ENCODE measurements at regions not wholly inside any gene's neighbourhood (a gene's known extent, or its start where the extent isn't known, plus 50 kb on each side); places are given as distances from the start of the nearest gene placed in this dataset.

DNA sequence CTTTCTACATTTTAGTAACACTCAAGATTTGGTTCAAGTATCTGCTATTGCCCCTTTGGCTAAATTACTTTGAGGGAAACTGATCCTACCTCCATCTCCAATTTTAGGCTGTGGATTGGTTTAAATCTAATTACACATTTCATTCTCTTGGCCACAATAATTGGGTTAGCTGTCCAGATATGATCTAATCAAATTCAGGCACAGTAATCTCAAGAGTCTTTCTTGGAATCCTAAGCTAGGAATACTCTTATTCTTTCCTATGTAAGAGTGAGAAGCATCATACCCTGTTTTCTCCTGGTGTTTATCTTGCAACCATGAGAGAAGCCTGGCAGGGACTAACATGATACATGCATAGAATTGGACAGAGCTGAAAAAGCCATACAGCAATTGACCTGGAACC is 300.4 kb upstream of the MARCKS start:
- no peak for DNase-seq

DNA sequence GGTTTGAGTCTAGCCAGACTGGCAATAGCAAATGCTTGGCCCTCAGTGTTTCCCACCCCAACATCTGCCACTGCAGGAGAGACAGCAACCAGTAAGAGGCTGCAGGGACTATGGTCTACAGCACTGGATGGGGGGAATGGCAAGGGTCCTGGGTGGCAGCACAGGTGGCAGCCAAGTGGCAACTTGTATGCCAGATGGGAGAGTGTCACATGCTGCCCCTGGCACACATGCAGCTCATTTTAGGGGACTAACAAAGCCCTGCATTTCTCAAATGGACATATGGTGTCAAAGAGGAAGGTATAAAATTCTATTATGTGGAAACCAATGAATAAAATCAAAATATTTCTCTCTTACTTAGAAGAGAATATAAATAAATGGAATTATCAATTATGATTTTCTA is 298.7 kb upstream of the MARCKS start:
- no peak for DNase-seq

DNA sequence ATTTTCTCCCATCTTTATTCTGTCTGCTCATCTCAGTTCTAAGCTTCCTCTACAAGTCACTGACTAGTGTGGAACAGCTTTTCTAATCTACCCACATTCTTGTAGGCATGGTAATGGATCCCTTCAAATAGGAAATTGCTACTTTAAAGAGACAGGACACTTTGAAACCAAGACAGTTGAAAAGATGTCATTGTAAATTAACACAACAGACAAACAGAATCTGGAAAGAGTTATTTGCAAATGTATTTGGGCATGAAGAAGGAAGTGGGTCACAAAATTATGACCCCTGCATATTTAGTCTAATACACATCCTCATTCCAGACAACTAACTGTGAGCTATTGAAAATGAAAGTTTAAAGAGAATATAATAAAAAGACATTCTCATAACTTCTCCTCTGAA is 298.2 kb upstream of the MARCKS start:
- DNase-seq, result no peak

DNA sequence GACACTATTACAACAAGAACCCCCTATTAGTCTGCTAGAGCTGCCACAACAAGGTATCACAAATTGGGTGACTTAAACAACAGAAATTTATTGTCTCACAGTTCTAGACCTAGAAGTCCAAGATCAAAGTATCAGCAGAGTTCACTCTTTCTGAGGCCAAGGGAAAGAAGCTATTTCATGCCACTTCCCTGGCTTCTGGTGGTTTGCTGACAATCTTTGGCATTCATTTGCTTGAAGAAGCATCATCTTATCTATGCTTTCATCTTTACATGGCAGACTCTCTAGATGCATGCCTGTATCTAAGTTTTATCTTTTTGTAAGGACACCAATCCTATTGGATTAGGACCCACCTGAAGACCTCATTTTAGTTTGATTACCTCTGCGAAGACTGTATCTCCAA is 296.8 kb upstream of the MARCKS start:
- no peak for DNase-seq

DNA sequence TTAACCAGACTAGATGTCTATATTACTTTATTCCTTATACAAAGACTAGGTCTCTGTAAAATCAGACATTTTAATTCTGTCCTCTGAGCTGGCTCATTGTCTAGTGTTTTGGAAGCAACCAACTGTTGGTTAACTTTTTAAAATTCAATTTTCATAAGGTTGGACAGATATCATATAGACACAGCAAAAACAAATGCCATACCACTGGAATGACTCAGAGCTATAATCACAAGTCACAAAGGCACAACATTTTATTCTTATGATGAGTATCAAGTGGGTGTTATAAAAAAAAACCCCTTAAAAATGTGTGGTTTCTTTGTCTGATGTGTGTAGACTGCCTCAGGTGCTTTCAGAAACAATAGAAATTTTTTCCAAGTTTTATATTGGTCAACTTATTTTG is 296.2 kb upstream of the MARCKS start:
- DNase-seq, result no peak

DNA sequence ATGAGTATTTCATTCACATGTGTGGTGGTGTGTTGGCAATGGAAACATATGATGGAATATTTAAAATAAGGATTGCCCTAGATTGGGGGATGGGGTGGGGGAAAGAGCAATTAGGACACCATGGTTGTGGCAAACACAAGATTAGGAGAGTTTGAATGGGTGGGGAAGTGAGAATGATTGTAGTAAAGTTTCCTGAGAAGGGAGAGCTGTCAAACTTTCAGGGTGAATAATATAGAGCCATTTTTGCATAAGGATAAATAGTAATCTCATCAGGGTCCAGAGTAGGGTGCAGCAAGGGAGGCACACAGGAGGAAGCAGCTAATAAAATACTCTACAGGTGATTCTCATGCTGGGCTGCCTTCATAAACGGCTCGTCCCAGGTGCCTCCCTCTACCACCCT is 294.9 kb upstream of the MARCKS start:
- no peak for DNase-seq

DNA sequence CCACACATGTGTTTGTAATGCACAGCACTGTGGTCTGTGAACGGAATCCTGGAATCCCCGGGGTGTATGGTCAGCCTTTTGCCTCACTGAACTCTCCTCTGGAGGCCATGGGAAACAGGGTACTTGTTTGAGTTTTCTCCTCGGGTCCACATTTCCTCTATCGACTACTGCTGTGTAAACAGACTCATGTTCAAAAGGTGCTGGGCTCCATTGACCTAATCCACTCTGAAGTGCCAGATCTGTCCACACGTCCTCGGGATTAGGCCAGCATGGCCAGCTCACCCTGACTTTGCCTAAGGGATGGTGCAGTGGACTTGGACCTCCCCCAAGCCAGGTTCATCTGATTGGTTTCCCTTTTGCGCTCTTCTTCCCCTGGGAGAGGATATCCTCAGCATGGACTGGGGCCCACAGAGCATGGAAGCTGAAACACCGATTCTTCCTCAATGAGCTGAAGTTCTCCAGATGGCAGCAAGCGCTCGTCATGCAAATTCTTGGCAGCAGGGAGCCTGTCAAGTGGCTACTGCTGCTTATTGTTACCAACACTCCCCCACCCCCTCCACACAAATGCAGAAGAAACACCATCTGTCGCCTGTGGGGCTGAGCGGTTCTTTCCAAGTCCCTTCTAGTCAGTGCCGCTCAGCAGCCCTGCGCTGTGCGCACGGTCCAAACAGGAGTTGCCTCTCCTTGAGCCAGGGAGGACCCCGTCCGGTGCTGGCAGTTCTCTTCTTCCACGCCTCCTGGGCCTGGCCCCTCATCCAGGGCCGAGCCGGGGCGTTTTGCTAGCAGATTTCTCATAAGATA is 292.6 kb upstream of the MARCKS start:
- DNase-seq, result no peak

DNA sequence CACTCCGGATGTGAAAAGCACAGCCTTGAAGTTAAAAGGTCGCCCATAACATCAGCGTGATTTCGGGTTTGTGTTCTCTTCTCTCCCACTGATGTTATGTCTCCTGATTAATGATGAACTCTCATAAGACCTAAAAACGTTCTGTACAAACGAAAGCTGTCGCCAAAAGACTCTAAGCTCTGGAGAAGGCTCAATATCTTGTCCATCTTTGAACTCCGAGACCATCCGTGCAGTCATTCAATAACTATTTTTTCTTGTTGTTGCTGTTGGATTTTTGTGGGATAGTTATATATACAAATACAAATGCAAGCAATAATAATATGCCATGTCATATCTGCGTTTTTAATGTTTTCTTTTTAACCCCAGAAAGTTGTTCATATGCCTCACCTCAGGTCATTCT is 291.8 kb upstream of the MARCKS start:
- no peak for DNase-seq

DNA sequence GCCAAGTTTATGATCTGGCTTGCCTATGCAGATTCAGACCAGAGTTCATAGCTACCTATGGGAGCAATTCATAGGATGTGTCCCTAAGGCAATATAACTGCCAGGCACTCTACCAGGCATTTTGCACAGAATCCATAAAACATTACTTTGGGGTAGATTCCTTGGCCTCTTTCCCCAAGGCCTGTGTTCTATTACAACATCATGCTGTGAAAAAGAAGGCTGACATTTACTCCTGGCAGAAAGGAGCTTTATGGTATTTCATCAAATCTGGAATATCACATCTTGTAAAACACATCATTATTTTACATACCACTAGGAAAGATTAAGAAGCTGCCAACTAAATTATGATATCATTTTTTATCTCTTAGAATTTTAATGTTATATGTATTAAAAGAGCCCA is 287.0 kb upstream of the MARCKS start:
- no peak for DNase-seq

DNA sequence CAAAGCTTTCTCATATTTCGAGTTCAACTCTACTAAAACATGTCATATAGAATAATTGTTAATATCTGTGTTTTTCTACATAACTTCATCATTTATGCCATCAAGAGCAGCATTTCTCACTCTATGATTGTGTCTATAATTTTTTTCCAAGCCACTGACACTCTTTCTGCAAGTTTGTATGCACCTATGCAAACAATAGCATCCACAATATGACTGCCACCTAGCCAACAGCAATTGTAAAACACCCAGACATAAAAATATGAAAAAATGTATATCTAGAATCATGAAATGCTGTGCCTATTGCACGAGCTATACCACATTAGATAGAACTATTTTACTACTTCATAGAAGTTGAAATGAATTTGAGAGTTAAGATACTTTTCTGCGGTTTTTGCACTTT is 286.5 kb upstream of the MARCKS start:
- no peak for DNase-seq

DNA sequence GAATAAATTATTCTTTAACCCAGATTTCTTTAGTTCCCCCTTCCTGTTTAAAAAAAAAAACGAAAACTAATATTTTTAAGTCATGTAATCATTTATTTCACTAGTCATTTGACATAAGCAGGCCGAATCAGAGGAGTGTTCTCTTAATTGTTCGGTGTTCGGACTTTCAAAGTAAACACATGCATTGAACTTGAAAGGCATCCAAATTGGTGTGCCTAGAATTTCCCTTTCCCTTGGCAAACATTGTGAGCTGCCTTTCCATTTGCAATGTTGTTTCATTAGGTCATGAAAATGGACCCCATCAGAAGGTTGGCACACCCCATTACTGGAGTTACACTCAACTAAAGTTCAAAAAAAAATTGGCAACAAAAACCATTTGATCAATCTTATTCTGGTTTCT is 283.0 kb upstream of the MARCKS start:
- DNase-seq, result no peak

DNA sequence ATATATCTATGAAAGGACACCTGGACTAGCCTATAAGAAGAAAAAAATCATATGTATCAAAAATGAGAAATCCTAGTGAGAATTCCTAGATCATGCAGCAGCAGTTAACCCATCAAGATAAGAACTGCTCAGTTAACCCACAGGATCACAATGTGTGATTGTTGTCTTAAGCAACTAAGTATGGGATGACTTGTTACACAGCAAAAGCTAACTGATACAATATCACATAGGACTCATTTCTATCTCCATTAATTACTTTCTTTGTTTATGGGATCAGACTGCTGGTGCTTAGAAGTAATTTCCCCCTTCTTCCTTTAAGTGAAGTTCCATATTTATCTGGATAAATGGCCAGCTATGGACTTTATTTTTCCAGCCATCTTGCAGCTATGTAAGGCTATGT is 280.8 kb upstream of the MARCKS start:
- DNase-seq, result no peak

DNA sequence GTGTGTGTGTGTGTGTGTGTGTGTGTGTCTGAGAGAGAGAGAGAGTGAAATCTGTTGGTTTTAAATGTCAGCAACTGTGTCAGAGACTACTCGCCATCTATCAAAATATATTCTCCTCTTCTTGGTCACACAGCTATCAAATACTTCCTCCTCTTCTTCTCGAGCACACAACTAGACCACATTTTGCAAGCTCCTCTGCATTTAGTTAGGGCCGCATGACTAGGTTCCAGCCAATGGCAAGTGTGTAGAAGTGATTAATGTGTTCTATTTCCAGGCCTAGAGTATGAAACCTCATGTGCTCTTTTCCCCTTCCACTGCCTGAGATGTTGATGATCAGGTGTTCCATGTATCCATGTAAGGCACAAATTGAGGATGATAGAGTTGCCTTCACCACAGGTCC is 278.5 kb upstream of the MARCKS start:
- no peak for DNase-seq

DNA sequence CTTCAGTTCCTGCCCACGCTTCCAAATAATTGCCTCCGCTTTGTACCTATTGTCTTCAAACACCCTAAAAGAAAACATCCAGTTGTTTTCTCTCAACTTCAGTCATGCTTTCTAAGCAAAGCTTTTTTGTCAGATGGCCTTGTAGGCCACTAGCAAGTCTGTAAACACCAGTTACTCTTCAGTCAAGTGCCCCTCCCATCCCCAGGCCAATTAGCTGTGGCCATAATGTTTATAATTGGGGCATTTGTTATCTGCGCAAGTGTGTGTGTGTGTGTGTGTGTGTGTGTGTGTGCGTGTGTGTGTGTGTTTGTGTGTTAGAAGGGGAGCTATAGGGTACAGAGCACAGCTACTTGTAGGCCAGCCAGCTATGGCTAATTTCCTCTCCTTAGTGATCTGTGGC is 272.4 kb upstream of the MARCKS start:
- no peak for DNase-seq

DNA sequence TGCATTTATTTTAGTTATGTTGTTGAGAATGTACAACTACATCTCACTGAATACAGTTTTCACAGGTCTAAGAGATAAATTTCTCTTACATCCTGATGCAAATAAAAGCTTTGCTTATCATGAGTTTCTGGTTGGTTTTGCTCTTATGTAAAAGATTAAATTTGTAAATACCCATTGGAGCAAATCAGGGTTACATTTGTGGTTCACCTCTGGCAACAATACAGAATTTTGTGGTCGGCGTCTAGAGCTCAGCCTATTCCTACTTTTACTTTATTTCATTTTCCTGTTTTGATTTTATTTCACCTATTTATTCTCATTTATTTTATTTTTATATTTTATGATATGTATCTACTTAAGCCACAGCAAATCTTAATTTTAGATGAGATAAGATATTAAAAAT is 271.9 kb upstream of the MARCKS start:
- no peak for DNase-seq

DNA sequence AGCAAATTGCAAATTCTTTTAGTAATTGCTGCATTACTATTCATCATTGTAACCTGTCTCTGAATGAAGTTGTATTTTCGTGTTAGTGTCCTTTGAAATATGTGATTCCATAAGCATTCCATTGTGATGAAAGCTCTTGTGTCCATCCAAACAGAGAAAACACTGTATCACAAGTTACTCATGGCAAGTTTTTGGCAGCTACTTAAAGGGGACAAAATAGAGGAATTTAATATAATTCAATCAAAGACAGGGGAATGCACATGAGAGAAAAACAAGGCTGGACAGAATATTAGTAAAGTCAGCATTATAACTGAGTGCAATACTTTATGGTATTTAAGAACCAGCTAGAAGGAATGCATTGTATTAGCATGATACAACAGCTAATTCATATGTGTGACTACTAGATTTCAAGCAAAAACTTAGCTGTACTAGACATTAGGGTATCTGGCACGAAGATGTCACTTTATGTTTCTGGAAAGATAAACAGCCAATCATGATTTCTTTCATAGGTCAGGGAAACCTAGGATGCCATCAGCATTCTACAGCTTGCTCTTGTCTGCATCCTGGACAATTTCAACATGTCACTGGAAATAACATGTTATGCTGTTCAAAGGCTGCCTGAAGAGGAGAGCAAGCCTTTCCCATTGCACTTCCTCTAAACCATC is 270.6 kb upstream of the MARCKS start:
- DNase-seq, result no peak

DNA sequence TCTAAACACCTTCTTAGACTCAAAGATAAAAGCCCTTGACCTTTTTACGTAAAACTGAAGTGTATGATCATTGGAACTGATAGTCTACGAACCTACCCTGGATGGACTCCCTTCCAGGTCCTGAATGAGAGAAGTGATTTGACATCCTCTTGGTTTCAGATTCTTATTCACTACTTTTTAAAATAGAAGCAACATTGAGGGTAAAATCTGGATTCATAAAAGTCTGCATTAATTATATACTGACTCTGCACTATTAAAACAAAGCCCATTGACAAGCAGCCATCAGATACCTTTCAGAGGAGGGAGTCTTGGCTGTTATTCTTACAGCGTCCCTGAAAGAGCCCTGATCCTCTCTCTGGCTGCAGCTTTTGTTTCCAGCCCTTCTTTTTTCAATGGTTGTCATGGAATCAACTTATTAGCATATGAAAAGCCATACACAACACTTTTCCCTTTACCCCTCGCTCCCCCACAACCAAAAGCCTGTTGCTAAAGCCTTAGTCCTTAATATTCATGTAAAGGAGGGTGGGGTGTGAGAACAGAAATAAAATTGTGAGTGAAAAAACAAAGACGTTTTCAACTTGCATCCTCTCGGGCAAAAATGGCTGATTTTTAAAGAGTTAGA is 270.0 kb upstream of the MARCKS start:
- DNase-seq, result no peak

DNA sequence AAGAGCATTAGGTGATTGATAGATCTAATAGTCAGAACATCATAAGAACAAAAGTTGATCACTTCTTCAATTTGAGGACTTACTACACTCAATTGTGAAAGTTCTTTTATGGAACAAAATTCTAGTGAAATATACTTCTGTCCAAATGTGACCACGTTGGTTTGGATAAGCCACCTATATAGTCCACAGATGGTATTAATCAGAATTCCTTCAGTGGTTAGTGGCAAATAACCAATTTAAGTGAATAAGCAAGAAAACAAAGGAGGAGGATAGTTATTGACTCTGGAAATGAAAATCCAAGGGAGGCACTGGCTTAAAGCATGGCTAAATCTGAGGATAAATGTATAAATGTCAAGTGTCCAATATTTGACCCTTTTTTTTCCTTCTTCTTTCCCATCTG is 268.5 kb upstream of the MARCKS start:
- no peak for DNase-seq

DNA sequence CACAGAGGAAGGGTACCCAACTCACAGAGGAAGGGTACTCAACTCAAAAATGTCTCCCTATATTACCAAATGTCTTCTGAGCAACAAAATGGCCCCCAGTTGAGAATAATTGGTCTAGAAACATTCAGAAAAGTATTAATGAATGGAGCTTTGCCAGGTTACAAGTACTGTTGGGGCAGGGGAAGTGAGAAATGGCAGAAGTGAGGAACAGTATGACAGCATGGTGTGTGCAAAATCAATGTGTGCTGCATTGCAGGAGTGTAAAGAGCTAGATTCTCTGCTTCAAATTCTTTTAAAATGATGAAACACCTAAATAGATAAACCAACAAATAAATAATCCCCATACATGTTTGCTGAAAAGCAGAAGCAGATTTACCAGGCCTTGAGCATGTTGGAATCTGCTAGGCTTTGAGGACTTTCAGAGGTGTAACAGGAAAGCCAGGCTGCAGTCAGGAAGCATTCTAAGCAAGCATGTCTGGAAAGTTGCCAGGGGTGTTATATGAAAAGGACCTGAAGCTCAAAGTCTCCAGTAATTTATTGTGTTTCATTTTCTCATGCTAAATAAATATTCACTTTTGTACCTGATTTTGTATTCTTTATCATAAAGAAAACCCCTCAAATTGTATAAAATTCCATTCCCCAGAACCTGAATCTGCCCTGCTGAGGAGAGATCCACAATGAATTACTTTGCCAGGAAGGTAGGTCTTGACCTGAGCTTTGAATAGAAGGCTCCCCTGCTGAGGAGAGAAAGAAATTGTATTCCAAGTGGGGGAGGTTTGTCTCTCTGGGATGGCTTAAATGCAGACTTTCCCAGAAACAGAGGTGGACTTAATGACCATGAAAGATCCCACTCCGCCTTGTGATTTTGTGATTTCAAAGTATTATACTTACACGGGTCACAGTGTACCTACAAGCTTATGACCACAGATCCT is 265.0 kb upstream of the MARCKS start:
- no peak for DNase-seq

DNA sequence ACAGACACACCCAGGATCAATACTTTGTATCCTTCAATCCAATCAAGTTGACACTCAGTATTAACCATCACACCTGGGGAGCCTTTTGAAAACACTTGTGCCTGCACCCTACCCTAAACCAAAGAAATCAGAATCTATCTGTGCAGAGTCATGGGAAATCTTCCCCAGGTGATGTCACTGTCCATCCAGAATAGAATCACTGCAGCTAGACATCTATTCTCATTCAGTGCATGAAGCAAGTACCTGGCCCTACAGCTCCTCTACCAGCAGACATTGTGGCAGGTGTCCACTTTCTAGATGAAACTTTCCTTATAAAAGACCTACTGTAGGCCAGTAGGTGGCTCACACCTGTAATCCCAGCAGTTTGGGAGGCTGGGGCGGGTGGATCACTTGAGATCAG is 262.4 kb upstream of the MARCKS start:
- no peak for DNase-seq

DNA sequence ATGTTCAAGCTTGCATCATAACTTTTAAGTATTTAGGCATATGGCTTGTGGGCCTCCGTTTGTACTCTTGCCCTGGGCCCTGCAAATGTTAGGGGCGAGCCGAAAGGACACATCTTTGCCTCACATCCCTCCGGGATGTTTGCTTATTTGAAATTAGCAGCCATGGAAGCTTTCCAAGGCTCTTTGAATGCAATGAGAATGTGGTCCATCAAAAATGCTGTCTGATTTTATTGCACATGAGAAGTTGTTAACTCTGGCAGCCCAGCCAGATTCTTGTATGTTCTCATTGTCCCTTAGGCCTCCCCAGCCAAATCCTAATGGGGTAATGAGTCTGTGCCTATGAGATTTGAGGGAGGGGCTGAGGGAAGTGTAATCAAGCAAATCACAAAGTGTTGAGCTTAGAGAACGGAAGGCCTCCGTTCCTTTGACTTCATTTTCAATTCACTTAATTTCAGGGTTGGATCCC is 261.2 kb upstream of the MARCKS start:
- no peak for DNase-seq

DNA sequence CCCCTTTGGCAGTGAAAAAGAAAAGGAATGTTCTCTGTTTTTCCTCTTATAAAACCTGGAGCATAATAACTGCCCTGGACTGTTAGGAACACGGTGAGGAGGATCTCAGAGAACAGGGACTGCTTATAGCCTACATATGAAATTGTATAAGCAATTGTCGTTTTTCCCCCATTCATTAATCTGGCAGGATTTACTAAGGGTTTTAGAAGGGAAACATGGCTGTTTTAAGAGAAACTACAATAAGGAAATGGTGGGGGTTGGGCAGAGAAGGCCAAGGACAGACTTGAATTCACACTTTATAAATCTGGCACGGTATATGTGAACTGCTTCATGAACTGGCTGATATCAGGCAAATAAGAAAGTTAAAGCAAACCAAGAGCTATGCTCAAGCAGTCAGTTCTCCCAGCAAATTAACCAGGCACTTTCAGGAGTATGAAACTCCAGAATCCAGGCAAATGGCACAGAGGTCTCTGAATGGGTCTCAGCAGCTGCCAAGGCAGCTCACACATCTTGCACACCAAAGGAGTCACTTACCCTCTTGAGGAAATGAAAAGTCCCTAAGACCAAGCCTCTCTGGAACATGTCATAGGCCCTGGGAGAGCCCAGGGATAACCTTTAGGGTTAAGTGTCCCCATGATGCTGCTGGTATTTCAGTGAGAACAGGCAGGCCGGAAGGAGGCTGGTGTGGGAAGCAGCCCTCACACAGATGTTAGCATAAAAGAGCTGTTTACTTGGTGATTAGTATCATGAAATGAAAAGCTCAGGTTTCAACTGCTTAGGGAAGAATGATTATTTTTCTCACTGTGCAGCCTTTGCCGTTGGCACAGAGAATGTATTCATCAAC is 260.5 kb upstream of the MARCKS start:
- no peak for DNase-seq

Data from AML-193 (cell line).